ENCODE measurements at regions not wholly inside any gene's neighbourhood (a gene's known extent, or its start where the extent isn't known, plus 50 kb on each side); places are given as distances from the start of the nearest gene placed in this dataset.
A peak's percentile ranks its signal among the peaks of the same experiment; 100 is the strongest.

- no peak for DNase-seq
These were observed 117.4 kb upstream of the TLE3 start for GRCh38 chr15:70214941-70215635.

- DNase-seq = no peak
These were observed 116.6 kb upstream of the TLE3 start for GRCh38 chr15:70214276-70214675.

GRCh38 chr15:70213794-70214193, 116.1 kb upstream of the TLE3 start:
- DNase-seq = no peak

GRCh38 chr15:70212963-70213315, 115.2 kb upstream of the TLE3 start:
- no peak for DNase-seq

- DNase-seq = no peak
These were observed 114.7 kb upstream of the TLE3 start for GRCh38 chr15:70212286-70212962.

GRCh38 chr15:70210528-70210927, 112.8 kb upstream of the TLE3 start:
- no peak for DNase-seq

- DNase-seq = no peak
These were observed 112.4 kb upstream of the TLE3 start for GRCh38 chr15:70210076-70210475.

- no peak for DNase-seq
These were observed 111.8 kb upstream of the TLE3 start for GRCh38 chr15:70209499-70209898.

- DNase-seq = no peak
These were observed 110.6 kb upstream of the TLE3 start for GRCh38 chr15:70208332-70208731.

- DNase-seq = no peak
These were observed 109.0 kb upstream of the TLE3 start for GRCh38 chr15:70206668-70207067.

GRCh38 chr15:70204652-70205051, 106.9 kb upstream of the TLE3 start:
- DNase-seq = no peak

- no peak for DNase-seq
These were observed 106.4 kb upstream of the TLE3 start for GRCh38 chr15:70203981-70204560.

GRCh38 chr15:70202756-70203155, 105.0 kb upstream of the TLE3 start:
- DNase-seq = no peak

- no peak for DNase-seq
These were observed 103.7 kb upstream of the TLE3 start for GRCh38 chr15:70201425-70201775.

- peak in 1 of 2 donors; percentile 5 for DNase-seq
These were observed 103.1 kb upstream of the TLE3 start for GRCh38 chr15:70200511-70201424.

GRCh38 chr15:70199540-70200410, 102.1 kb upstream of the TLE3 start:
- DNase-seq = peak; percentile 7 to 49

- no peak for DNase-seq
These were observed 101.4 kb upstream of the TLE3 start for GRCh38 chr15:70199124-70199482.

GRCh38 chr15:70198441-70199123, 100.9 kb upstream of the TLE3 start:
- DNase-seq = no peak

GRCh38 chr15:70197945-70198361, 100.2 kb upstream of the TLE3 start:
- DNase-seq = no peak

GRCh38 chr15:70197318-70197944, 99.7 kb upstream of the TLE3 start:
- DNase-seq = no peak

Data from inflammatory macrophage (primary cell).